NCI-H2171 treated with DMSO at 0.1 percent for 48 hours (cell line): ENCODE measurements at regions not wholly inside any gene's neighbourhood (a gene's known extent, or its start where the extent isn't known, plus 50 kb on each side); places are given as distances from the start of the nearest gene placed in this dataset.

ENCODE experiments used
- DNase-seq: peaks from one replicate; lab custom pipeline; 2025; lab: John Stamatoyannopoulos, UW

GRCh38 chr10:60518745-60519144 is 129.1 kb upstream of the ANK3 start:
- DNase-seq: no peak

- no peak for DNase-seq
Measured at GRCh38 chr10:60517805-60518204, 128.1 kb upstream of the ANK3 start.

- no peak for DNase-seq
Measured at GRCh38 chr10:60513281-60513680, 123.6 kb upstream of the ANK3 start.

GRCh38 chr10:60511477-60512229 is 122.0 kb upstream of the ANK3 start:
- no peak for DNase-seq

- DNase-seq: no peak
Measured at GRCh38 chr10:60508831-60509230, 119.2 kb upstream of the ANK3 start.

GRCh38 chr10:60508037-60508436 is 118.4 kb upstream of the ANK3 start:
- no peak for DNase-seq

GRCh38 chr10:60502621-60503020 is 112.9 kb upstream of the ANK3 start:
- no peak for DNase-seq

- no peak for DNase-seq
Measured at GRCh38 chr10:60498985-60499384, 109.3 kb upstream of the ANK3 start.

GRCh38 chr10:60497364-60497763 is 107.7 kb upstream of the ANK3 start:
- DNase-seq: no peak

GRCh38 chr10:60496181-60496580 is 106.5 kb upstream of the ANK3 start:
- no peak for DNase-seq

GRCh38 chr10:60495338-60496055 is 105.8 kb upstream of the ANK3 start:
- DNase-seq: no peak

GRCh38 chr10:60494774-60495173 is 105.1 kb upstream of the ANK3 start:
- no peak for DNase-seq

- DNase-seq: no peak
Measured at GRCh38 chr10:60491162-60491561, 101.5 kb upstream of the ANK3 start.

- DNase-seq: no peak
Measured at GRCh38 chr10:60490013-60490412, 100.3 kb upstream of the ANK3 start.

GRCh38 chr10:60488111-60488669 is 98.5 kb upstream of the ANK3 start:
- DNase-seq: no peak

GRCh38 chr10:60487543-60487942 is 97.9 kb upstream of the ANK3 start:
- DNase-seq: no peak

GRCh38 chr10:60485025-60485424 is 95.3 kb upstream of the ANK3 start:
- DNase-seq: no peak

GRCh38 chr10:60480865-60481563 is 91.3 kb upstream of the ANK3 start:
- no peak for DNase-seq

- no peak for DNase-seq
Measured at GRCh38 chr10:60479305-60480020, 89.8 kb upstream of the ANK3 start.

GRCh38 chr10:60476451-60476850 is 86.8 kb upstream of the ANK3 start:
- no peak for DNase-seq

- no peak for DNase-seq
Measured at GRCh38 chr10:60473557-60473956, 83.9 kb upstream of the ANK3 start.

- DNase-seq: no peak
Measured at GRCh38 chr10:60470091-60470490, 80.4 kb upstream of the ANK3 start.
